PC-3 (cell line): ENCODE measurements at regions not wholly inside any gene's neighbourhood (a gene's known extent, or its start where the extent isn't known, plus 50 kb on each side); places are given as distances from the start of the nearest gene placed in this dataset.

Experiments
- EZH2 ChIP-seq: fragments of 300-600 bp; sonication (generic); IDR thresholded peaks from one replicate; pipeline ENCODE4 v1.6.1; 2017; ENCODE audit warnings: antibody characterized with exemption, mild to moderate bottlenecking, low read length; ENCODE audit not compliant: unreplicated experiment
- EZH2phosphoT487 ChIP-seq: fragments of 300-600 bp; sonication (generic); IDR thresholded peaks from 2 replicates; pipeline ENCODE4 v1.6.1; 2018; ENCODE audit warnings: mild to moderate bottlenecking, antibody characterized with exemption, low read length, borderline replicate concordance
- TF ChIP-seq, protein P1 (sequence below): fragments of 300-600 bp; sonication (generic); conservative IDR thresholded peaks from 2 replicates; pipeline ENCODE4 v1.5.1; 2017; ENCODE audit warnings: antibody characterized with exemption, low read depth, mild to moderate bottlenecking, low read length

DNA sequence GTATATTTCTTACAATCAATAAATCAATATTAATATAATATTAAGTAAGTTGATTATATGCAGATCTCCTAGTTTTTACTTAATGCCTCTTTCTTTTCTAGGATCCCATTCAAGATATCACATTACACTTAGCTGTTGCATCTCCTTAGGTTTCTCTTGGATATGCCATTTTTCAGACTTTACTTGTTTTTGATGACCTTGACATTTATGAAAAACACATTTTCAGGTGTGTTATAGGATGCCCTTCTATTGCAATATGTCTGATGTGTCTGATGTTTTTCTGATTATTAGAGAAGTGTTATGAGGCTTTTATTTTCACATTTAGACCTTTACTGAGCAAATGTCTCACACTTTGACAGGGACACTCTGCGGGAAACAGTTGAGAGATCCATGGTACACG lies 933.6 kb upstream of the CNTNAP5 start:
- TF ChIP-seq, protein P1, sequence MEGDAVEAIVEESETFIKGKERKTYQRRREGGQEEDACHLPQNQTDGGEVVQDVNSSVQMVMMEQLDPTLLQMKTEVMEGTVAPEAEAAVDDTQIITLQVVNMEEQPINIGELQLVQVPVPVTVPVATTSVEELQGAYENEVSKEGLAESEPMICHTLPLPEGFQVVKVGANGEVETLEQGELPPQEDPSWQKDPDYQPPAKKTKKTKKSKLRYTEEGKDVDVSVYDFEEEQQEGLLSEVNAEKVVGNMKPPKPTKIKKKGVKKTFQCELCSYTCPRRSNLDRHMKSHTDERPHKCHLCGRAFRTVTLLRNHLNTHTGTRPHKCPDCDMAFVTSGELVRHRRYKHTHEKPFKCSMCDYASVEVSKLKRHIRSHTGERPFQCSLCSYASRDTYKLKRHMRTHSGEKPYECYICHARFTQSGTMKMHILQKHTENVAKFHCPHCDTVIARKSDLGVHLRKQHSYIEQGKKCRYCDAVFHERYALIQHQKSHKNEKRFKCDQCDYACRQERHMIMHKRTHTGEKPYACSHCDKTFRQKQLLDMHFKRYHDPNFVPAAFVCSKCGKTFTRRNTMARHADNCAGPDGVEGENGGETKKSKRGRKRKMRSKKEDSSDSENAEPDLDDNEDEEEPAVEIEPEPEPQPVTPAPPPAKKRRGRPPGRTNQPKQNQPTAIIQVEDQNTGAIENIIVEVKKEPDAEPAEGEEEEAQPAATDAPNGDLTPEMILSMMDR: no peak
- TF ChIP-seq EZH2: no peak
- no peak for TF ChIP-seq EZH2phosphoT487
